ENCODE measurements at regions not wholly inside any gene's neighbourhood (a gene's known extent, or its start where the extent isn't known, plus 50 kb on each side); places are given as distances from the start of the nearest gene placed in this dataset.

DNA sequence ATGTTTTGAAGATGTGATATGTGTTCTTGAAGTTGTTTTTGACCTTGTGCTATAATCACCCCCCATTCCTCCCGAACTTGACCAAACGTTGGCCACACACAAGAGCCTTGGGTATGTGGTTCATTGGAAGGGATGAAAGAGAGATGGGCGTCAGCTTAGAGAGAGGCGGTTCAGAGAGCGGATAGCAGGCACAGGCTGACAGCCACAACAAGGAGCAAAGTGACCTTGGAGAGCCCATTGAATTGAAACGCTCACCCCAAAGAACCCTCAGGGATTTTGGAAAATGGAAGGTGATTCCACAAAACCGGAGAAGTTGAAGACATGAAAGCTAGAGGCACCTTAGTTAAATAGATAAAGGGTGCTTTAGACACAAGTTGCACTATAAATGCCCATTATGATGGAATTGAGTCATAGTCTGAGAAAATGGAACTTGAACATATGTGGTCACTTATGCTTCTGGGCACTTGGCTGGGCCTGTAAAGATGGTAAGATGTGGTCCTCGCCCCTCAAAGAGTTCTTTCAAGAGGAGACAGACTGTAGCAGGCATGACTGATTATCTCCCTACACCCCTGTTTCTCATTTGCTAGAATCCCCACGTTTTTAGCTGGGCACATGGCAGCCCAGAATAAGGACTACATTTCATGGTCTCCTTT, 188.5 kb upstream of the HAAO start:
- TF ChIP-seq, protein P1, sequence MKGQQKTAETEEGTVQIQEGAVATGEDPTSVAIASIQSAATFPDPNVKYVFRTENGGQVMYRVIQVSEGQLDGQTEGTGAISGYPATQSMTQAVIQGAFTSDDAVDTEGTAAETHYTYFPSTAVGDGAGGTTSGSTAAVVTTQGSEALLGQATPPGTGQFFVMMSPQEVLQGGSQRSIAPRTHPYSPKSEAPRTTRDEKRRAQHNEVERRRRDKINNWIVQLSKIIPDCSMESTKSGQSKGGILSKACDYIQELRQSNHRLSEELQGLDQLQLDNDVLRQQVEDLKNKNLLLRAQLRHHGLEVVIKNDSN (IDR thresholded peaks at IDR 0.05): no peak
- no peak for TF ChIP-seq FOXM1 (IDR thresholded peaks at IDR 0.05; ENCODE audit: borderline replicate concordance, low read depth)
- TF ChIP-seq EGR1 (IDR thresholded peaks at IDR 0.05): no peak
- TF ChIP-seq TCF12 (IDR thresholded peaks at IDR 0.05; ENCODE audit: low read depth): no peak
- TF ChIP-seq, protein P2, sequence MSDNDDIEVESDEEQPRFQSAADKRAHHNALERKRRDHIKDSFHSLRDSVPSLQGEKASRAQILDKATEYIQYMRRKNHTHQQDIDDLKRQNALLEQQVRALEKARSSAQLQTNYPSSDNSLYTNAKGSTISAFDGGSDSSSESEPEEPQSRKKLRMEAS (IDR thresholded peaks at IDR 0.05): no peak
- no peak for TF ChIP-seq ZBTB7A (IDR thresholded peaks at IDR 0.05; ENCODE audit: low read depth)
- no peak for TF ChIP-seq RAD21 (IDR thresholded peaks at IDR 0.05; ENCODE audit: low read depth)
- TF ChIP-seq EP300 (IDR thresholded peaks at IDR 0.05; ENCODE audit: borderline replicate concordance): no peak

DNA sequence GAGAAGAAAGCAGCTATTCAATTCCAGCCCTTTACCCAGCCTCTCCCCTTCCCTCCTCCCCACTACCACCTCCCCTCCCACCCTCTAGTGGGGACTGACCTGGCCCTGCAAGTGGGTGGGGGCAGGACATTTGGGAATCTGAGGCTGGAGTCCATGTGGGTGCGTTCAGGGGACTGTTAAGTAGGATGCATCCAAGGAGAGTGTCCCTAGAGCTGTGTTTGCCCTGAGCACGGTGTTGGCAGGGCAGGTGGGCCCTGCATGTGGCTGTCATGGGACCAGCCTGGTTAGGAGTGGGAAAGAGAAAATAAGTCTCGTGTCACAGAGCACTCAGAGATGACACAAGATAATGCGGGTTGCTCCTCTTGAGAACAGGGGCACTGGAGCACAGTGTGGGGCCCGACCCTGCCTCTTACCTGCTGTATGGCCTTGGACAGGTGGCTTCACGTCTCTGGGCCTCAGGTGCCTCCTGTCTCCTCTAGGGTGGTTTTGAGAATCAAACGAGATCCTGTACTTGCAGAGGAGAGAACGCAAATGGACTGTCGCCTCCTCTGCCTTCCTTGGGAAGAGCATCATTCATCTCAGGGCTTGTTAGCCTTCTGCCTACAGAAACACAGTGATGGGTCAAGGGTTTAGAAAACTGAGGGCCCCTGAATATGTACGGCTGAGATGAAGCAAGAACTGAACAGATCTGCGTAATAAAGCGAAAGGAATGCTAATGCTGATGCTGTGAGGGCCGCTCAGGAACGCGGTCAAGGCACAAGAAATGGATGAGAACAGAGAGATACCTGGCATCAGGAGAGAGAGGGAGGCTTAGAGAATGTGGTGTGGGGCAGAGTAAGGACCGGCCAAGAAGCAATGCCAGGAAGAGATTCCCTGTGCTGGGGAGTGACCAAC, 187.7 kb upstream of the HAAO start:
- no peak for TF ChIP-seq TEAD4 (IDR thresholded peaks at IDR 0.05)
- TF ChIP-seq, protein P3, sequence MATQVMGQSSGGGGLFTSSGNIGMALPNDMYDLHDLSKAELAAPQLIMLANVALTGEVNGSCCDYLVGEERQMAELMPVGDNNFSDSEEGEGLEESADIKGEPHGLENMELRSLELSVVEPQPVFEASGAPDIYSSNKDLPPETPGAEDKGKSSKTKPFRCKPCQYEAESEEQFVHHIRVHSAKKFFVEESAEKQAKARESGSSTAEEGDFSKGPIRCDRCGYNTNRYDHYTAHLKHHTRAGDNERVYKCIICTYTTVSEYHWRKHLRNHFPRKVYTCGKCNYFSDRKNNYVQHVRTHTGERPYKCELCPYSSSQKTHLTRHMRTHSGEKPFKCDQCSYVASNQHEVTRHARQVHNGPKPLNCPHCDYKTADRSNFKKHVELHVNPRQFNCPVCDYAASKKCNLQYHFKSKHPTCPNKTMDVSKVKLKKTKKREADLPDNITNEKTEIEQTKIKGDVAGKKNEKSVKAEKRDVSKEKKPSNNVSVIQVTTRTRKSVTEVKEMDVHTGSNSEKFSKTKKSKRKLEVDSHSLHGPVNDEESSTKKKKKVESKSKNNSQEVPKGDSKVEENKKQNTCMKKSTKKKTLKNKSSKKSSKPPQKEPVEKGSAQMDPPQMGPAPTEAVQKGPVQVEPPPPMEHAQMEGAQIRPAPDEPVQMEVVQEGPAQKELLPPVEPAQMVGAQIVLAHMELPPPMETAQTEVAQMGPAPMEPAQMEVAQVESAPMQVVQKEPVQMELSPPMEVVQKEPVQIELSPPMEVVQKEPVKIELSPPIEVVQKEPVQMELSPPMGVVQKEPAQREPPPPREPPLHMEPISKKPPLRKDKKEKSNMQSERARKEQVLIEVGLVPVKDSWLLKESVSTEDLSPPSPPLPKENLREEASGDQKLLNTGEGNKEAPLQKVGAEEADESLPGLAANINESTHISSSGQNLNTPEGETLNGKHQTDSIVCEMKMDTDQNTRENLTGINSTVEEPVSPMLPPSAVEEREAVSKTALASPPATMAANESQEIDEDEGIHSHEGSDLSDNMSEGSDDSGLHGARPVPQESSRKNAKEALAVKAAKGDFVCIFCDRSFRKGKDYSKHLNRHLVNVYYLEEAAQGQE (IDR thresholded peaks at IDR 0.05; ENCODE audit: low read depth): no peak
- no peak for TF ChIP-seq TCF12 (IDR thresholded peaks at IDR 0.05; ENCODE audit: low read depth)
- no peak for TF ChIP-seq FOXM1 (IDR thresholded peaks at IDR 0.05; ENCODE audit: borderline replicate concordance, low read depth)
- no peak for TF ChIP-seq YY1 (IDR thresholded peaks at IDR 0.05; ENCODE audit: low read depth)
- TF ChIP-seq ZBTB7A (IDR thresholded peaks at IDR 0.05; ENCODE audit: low read depth): no peak
- no peak for TF ChIP-seq CEBPB (IDR thresholded peaks at IDR 0.05)
- no peak for TF ChIP-seq EGR1 (IDR thresholded peaks at IDR 0.05)
- no peak for TF ChIP-seq TAF1 (IDR thresholded peaks at IDR 0.05; ENCODE audit: low read depth)
- no peak for TF ChIP-seq RAD21 (IDR thresholded peaks at IDR 0.05; ENCODE audit: low read depth)

DNA sequence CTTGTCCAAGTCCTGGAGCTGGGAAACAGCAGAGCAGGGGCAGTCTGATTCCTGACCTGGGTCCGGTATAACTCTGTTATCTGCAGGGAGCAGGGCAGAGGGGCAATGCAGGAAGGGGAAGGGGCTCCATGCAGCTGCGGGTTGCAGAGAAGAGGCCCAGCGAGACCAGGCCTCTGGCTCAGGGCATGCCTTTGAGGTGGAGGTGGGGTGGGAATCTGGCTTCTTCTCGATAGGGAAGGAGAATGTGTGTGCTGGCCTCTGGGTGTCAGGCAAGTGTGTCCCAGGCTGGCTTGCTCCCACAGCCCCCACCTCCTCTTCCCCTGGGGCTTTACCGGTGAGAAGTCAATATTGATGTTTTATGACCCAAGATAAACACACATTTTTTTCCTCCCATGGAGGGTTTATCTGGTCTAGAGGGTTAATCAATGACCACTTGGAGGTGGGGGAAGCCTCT, 187.1 kb upstream of the HAAO start:
- TF ChIP-seq RAD21 (IDR thresholded peaks at IDR 0.05; ENCODE audit: low read depth): no peak
- TF ChIP-seq TAF1 (IDR thresholded peaks at IDR 0.05; ENCODE audit: low read depth): no peak

DNA sequence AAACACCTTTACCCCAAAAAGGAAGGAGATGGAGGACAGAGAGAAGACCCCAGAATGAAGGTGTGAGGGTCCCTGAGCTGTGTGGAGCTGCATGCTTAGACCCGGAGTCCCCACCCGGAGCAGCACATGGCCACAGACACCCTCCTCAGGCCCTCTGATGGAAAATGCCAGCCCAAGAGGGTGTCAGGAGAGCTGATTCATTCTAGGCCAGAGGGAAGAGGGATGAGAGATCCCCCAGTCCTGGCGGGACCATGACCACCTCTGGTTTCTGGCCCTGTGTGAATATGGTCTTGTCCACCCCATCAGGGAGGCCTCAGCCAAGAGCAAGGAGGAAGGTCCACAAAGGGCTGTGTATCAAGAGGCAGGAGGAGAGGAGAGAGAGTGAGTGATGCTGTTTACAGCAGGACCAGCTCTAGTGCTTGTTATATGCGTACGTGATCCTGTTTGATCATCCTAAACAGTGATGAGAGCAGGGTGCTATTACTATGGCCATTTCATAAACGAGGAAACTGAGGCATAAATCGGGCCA, 186.6 kb upstream of the HAAO start:
- no peak for TF ChIP-seq EGR1 (IDR thresholded peaks at IDR 0.05)
- TF ChIP-seq RAD21 (IDR thresholded peaks at IDR 0.05; ENCODE audit: low read depth): no peak
- TF ChIP-seq CREB1 (IDR thresholded peaks at IDR 0.05; ENCODE audit: low read depth): no peak
- TF ChIP-seq, protein P3 (IDR thresholded peaks at IDR 0.05; ENCODE audit: low read depth): no peak
- TF ChIP-seq NFIC (IDR thresholded peaks at IDR 0.05): no peak
- no peak for TF ChIP-seq CEBPB (IDR thresholded peaks at IDR 0.05)
- no peak for TF ChIP-seq TAF1 (IDR thresholded peaks at IDR 0.05; ENCODE audit: low read depth)
- no peak for TF ChIP-seq FOXM1 (IDR thresholded peaks at IDR 0.05; ENCODE audit: borderline replicate concordance, low read depth)
- no peak for TF ChIP-seq YY1 (IDR thresholded peaks at IDR 0.05; ENCODE audit: low read depth)
- TF ChIP-seq, protein P2 (IDR thresholded peaks at IDR 0.05): no peak
- no peak for TF ChIP-seq EP300 (IDR thresholded peaks at IDR 0.05; ENCODE audit: borderline replicate concordance)
- no peak for TF ChIP-seq TCF12 (IDR thresholded peaks at IDR 0.05; ENCODE audit: low read depth)
- TF ChIP-seq, protein P1 (IDR thresholded peaks at IDR 0.05): no peak
- TF ChIP-seq ZBTB7A (IDR thresholded peaks at IDR 0.05; ENCODE audit: low read depth): no peak
- no peak for TF ChIP-seq TEAD4 (IDR thresholded peaks at IDR 0.05)

DNA sequence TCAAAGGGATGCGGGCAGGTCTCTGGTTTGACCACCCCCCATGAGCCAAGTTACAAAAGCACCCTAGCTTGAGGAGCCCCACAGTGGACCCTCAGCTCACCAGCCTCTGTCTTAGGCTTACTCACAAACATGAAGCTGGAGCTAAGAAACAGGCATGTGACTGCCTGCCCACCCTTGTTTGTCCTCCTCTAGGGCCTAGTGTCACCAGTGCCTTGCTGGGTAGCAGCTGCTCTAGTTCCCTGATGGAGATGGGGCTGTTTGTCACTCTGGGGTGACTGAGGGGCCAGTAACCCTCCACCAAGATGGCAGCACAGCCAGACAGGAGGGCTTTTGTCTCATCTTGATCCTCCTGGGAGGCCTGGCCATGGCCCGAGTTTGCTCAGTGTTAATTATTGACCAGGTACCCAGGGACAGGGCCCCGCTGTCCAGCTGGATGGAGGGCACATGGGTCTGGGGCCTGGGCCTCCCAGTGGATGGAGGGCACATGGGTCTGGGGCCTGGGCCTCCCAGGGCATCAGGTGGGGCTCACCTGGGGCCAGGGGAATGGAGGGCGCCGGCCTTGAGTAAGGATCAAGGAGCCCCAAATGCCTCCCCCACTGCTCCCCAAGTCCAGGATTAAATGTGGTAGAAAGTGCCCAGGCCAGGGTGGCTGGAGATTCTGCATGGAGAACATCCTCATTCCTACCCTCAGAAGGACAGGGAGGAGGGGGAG, 185.9 kb upstream of the HAAO start:
- TF ChIP-seq, protein P3 (IDR thresholded peaks at IDR 0.05; ENCODE audit: low read depth): no peak
- TF ChIP-seq YY1 (IDR thresholded peaks at IDR 0.05; ENCODE audit: low read depth) (no peak), FOXM1 (IDR thresholded peaks at IDR 0.05; ENCODE audit: borderline replicate concordance, low read depth) (no peak), TEAD4 (IDR thresholded peaks at IDR 0.05) (no peak), EGR1 (IDR thresholded peaks at IDR 0.05) (no peak), CEBPB (IDR thresholded peaks at IDR 0.05) (no peak), TCF12 (IDR thresholded peaks at IDR 0.05; ENCODE audit: low read depth) (no peak), RAD21 (IDR thresholded peaks at IDR 0.05; ENCODE audit: low read depth) (no peak)
- TF ChIP-seq, protein P2 (IDR thresholded peaks at IDR 0.05): no peak

Measured in Ishikawa (cell line).